Testis (tissue), 2 donors: ENCODE measurements at regions not wholly inside any gene's neighbourhood (a gene's known extent, or its start where the extent isn't known, plus 50 kb on each side); places are given as distances from the start of the nearest gene placed in this dataset.

Source experiments
- DNase-seq: peaks from one replicate; pipeline ENCODE4 v3.0.0-alpha.2; 2019
- H3K27ac ChIP-seq, 2 donors: fragments of 200-600 bp; sonication (generic); one replicate each; pipeline ENCODE4 v1.5.1; 2019
- H3K27me3 ChIP-seq: fragments of 200-600 bp; sonication (generic); one replicate; pipeline ENCODE4 v1.5.1; 2019
- H3K36me3 ChIP-seq: fragments of 200-600 bp; sonication (generic); one replicate; pipeline ENCODE4 v1.5.1; 2017; ENCODE audit warnings: low read depth; ENCODE audit errors: missing control alignments
- H3K4me1 ChIP-seq: fragments of 200-600 bp; sonication (generic); one replicate; pipeline ENCODE4 v1.5.1; 2019
- H3K4me3 ChIP-seq, 2 donors: fragments of 200-600 bp; sonication (generic); one replicate each; pipeline ENCODE4 v1.5.1; 2017 to 2019
- H3K9me3 ChIP-seq: fragments of 200-600 bp; sonication (generic); one replicate; pipeline ENCODE4 v1.5.1; 2017
- CTCF ChIP-seq, 3 experiments: fragments of 450-650 bp in 2 of 3; fragments of 200-600 bp in 1 of 3; sonication (generic) in 1 of 3; IDR thresholded peaks; one replicate each; pipeline ENCODE4 v1.5.1; 2016 to 2019; ENCODE audit warnings: antibody characterized with exemption in 3 of 3, mild to moderate bottlenecking in 2 of 3, moderate library complexity in 1 of 3
- POLR2A ChIP-seq: fragments of 450-650 bp; IDR thresholded peaks from one replicate; pipeline ENCODE4 v1.6.1; 2017; ENCODE audit warnings: antibody characterized with exemption, mild to moderate bottlenecking, moderate library complexity
- WGBS, 2 donors: methylation state at CpG; one replicate each; pipeline ENCODE4 v1.1.5; 2018; 5-methylcytosine and 5-hydroxymethylcytosine counted together
- intact Hi-C: fragments of 100-400 bp; cut with DNase I; formaldehyde crosslinking; loops from one replicate; pipeline ENCODE4 v1.15.1; 2023; ENCODE audit warnings: low total_unique reads

- WGBS, 2 donors: 74 to 85% methylated on average over 6 of the region's 6 CpGs
- intact Hi-C loops: no loop called here
- no peak overlapping the region for H3K27ac ChIP-seq
- no peak for DNase-seq
- no peaks in the 10 kb centered on the region for H3K36me3 ChIP-seq
- H3K9me3 ChIP-seq: no peaks in the 10 kb centered on the region
- no peak for TF ChIP-seq CTCF (IDR thresholded peaks at IDR 0.05)
- TF ChIP-seq POLR2A: no peak
- no peaks in the 10 kb centered on the region for H3K4me1 ChIP-seq
- H3K27me3 ChIP-seq: no peaks in the 10 kb centered on the region
- H3K4me3 ChIP-seq: no peak overlapping the region
Measured at GRCh38 chr7:155401884-155402283, 56.0 kb upstream of the EN2 start.

- intact Hi-C loops: no loop called here
- TF ChIP-seq CTCF (IDR thresholded peaks at IDR 0.05): no peak
- no peak for TF ChIP-seq POLR2A
- Histone ChIP-seq H3K27me3 (no peaks in the 10 kb centered on the region), H3K4me3 (no peak overlapping the region), H3K9me3 (no peaks in the 10 kb centered on the region), H3K36me3 (no peaks in the 10 kb centered on the region), H3K27ac (no peak overlapping the region), H3K4me1 (no peaks in the 10 kb centered on the region)
- 66 to 68% methylated on average over 6 of the region's 6 CpGs for WGBS, 2 donors
- no peak for DNase-seq
Measured at GRCh38 chr7:155402941-155403340, 55.0 kb upstream of the EN2 start.

GRCh38 chr7:155404976-155405375 is 53.0 kb upstream of the EN2 start:
- no peaks in the 10 kb centered on the region for H3K27me3 ChIP-seq
- intact Hi-C loops: no loop called here

GRCh38 chr7:155405399-155406318 is 52.3 kb upstream of the EN2 start:
- H3K27ac ChIP-seq: no peak overlapping the region
- H3K4me3 ChIP-seq: no peak overlapping the region
- no peak for DNase-seq
- H3K9me3 ChIP-seq: no peaks in the 10 kb centered on the region
- H3K36me3 ChIP-seq: no peaks in the 10 kb centered on the region
- intact Hi-C loops: no loop called here
- TF ChIP-seq CTCF (IDR thresholded peaks at IDR 0.05): no peak
- no peak for TF ChIP-seq POLR2A
- H3K4me1 ChIP-seq: no peaks in the 10 kb centered on the region
- 45 to 47% methylated on average over 27 to 31 of the region's 31 CpGs for WGBS, 2 donors
- no peaks in the 10 kb centered on the region for H3K27me3 ChIP-seq

More at GRCh38 chr7:155404976-155405375, 53.0 kb upstream of the EN2 start:
- WGBS, 2 donors: 67 to 80% methylated on average over 8 to 14 of the region's 14 CpGs
- no peak for DNase-seq
- TF ChIP-seq POLR2A (no peak), CTCF (IDR thresholded peaks at IDR 0.05) (no peak)
- Histone ChIP-seq H3K9me3 (no peaks in the 10 kb centered on the region), H3K27ac (no peak overlapping the region), H3K4me1 (no peaks in the 10 kb centered on the region), H3K4me3 (no peak overlapping the region), H3K36me3 (no peaks in the 10 kb centered on the region)

GRCh38 chr7:155407799-155408198 is 50.1 kb upstream of the EN2 start:
- 80% methylated on average over 2 of the region's 2 CpGs; no CpG with 5 or more reads in 1 of the 2 donors for WGBS, 2 donors
- Histone ChIP-seq H3K36me3 (no peaks in the 10 kb centered on the region), H3K4me3 (no peak overlapping the region), H3K9me3 (no peaks in the 10 kb centered on the region), H3K27me3 (no peaks in the 10 kb centered on the region), H3K27ac (no peak overlapping the region), H3K4me1 (no peaks in the 10 kb centered on the region)
- intact Hi-C loops: no loop called here
- no peak for TF ChIP-seq POLR2A
- TF ChIP-seq CTCF (IDR thresholded peaks at IDR 0.05): no peak
- no peak for DNase-seq
